ENCODE measurements at regions not wholly inside any gene's neighbourhood (a gene's known extent, or its start where the extent isn't known, plus 50 kb on each side); places are given as distances from the start of the nearest gene placed in this dataset.

DNA sequence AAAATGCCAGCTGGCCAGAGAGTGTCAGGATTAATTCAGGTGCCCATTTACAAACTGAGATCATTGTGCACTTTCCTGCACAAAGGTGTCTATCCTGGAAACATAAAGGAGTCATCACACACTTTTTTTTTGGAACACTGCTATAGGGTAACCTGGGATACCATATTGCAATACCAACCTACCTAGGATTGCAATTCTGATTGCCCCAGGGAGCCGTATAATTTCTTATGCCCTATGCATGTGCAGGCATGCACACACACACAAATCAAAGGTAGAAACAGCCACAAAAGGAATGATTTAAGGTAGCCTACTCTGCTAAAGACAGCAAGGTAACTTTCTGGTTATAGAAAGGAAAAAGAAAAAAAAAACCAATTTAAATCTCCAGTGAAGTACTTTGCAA lies 285.3 kb upstream of the KITLG start:
- no peak for TF ChIP-seq GATA2 (IDR thresholded peaks at IDR 0.05; ENCODE audit: low read depth, low read length)
- no peak for TF ChIP-seq GATA3 (IDR thresholded peaks at IDR 0.05; ENCODE audit: low read depth, low read length)

DNA sequence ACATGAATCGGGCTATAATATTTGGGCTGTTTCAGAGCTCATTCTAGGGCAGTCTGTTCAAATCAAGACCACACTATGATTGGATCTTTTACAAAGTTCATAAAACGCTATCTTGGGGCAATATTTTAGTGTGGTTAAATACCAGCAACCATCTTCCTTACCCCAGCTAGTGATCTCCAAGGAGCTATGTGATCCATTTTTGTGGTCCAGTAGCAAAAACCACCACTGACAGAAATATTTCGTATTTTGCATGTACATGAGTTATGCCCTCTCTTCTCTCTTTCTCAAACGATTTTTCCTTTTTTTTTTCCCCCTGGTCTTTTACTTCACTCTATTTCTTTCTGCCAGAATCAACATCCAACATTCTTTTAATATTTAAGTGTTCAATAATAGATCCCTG lies 280.6 kb upstream of the KITLG start:
- no peak for TF ChIP-seq GATA2 (IDR thresholded peaks at IDR 0.05; ENCODE audit: low read depth, low read length)
- TF ChIP-seq GATA3 (IDR thresholded peaks at IDR 0.05; ENCODE audit: low read depth, low read length), result no peak

DNA sequence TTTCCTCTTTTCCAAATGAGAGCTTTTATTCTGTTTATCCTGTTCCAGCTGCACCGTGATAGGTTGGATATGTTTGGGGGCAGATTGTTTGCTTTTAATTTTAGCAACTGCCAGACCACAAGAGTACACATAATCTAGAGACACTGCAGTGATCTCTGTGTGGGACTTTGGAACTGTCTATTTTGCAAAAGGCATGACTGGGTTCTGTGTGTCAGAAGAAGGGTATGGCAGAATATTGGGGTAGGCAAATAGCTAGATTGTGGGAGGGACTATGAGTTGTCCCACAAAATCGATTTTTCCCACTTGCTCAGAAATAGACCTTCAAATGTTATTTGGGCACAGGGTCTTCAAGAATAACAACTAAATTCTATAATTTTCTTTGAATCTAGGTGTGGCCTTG lies 275.9 kb upstream of the KITLG start:
- TF ChIP-seq GATA2 (IDR thresholded peaks at IDR 0.05; ENCODE audit: low read depth, low read length) (no peak), GATA3 (IDR thresholded peaks at IDR 0.05; ENCODE audit: low read depth, low read length) (no peak)

DNA sequence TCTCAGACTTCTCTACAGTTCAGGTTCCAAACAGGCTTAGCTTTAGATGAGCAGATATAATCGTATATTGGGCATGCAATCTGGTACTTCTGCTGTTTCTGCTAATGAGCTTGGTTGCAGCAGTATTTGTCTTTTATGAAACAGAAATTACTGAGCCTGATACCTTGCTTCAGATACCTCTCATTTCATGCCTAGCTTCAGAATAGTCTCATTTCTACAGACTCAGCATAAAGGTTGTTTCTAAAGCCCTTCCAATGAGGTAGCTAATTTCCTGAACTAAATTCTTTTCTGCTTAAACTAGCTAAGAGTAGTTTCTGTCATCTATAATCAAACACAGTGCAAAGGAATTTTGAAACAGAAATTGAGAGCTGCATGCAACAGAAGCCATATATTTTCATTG lies 275.0 kb upstream of the KITLG start:
- no peak for TF ChIP-seq GATA3 (IDR thresholded peaks at IDR 0.05; ENCODE audit: low read depth, low read length)
- no peak for TF ChIP-seq GATA2 (IDR thresholded peaks at IDR 0.05; ENCODE audit: low read depth, low read length)

DNA sequence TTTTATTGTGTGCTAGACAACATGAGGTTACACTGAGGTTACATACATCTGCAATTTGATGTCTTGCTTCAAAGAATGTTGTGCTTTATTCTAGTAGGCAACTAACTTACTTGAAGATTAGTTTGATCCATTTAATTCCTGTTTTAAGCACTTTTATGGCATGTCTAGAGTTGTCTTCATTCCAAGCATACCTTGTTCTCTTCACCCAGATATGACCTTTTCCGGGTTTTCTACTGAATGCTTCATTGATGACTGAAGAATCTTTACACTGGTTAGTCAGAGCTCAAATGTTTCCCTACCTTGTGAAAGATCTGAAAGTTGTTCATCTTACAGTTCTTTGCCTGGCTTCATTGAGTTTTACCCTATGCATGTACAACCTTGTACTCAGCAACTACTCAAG lies 274.0 kb upstream of the KITLG start:
- no peak for TF ChIP-seq GATA2 (IDR thresholded peaks at IDR 0.05; ENCODE audit: low read depth, low read length)
- TF ChIP-seq GATA3 (IDR thresholded peaks at IDR 0.05; ENCODE audit: low read depth, low read length), result no peak

DNA sequence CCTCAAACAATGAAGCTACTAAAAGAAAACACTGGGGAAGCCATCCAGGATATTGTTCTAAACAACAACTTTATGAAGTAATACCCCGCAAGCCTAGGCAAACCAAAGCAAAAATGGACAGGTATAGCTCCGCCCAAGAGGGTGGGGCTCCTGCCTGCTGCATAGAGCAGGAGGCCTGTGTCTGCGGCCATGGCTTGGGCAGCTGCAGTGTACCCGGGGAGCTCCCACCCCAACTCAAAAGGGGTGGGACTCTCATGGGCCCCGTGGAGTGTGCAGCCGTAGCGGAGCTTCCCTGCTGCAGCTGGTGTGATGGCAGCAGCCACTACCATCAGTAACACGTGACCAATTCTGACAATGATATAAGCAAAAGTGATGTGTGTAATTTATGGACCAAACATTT lies 264.2 kb upstream of the KITLG start:
- no peak for TF ChIP-seq GATA3 (IDR thresholded peaks at IDR 0.05; ENCODE audit: low read depth, low read length)
- no peak for TF ChIP-seq GATA2 (IDR thresholded peaks at IDR 0.05; ENCODE audit: low read depth, low read length)

DNA sequence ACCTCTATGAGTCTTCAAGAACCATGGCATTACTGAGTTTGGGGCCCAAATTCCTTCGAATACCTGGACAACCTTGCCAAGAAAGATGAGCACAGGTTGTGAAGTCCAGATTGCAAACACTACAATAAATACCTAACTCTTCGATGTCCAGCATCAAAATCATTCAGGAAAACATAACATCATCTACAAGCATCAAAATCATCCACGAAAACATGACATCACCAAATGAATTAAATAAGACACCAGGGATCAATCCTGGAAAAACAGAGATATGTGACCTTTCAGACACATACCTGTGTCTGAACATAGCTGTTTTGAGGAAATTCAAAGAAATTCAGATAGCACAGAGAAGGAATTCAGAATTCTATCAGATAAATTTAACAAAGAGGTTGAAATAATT lies 262.0 kb upstream of the KITLG start:
- TF ChIP-seq GATA3 (IDR thresholded peaks at IDR 0.05; ENCODE audit: low read depth, low read length), result no peak
- TF ChIP-seq GATA2 (IDR thresholded peaks at IDR 0.05; ENCODE audit: low read depth, low read length), result no peak

DNA sequence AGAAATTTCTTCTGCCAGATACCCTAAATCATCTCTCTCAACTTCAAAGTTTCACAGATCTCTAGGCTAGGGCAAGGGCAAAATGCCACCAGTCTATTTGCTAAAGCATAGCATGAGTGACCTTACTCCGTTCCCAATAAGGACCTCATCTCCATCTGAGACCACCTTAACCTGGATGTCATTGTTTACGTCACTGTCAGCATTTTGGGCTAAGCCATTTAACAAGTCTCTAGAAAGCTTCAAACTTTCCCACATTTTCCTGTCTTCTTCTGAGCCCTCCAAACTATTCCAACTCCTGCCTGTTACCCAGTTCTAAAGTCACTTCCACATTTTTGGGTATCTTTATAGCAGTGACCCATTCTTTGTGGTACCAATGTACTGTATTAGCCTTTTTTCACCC lies 259.2 kb upstream of the KITLG start:
- no peak for TF ChIP-seq GATA3 (IDR thresholded peaks at IDR 0.05; ENCODE audit: low read depth, low read length)
- no peak for TF ChIP-seq GATA2 (IDR thresholded peaks at IDR 0.05; ENCODE audit: low read depth, low read length)

DNA sequence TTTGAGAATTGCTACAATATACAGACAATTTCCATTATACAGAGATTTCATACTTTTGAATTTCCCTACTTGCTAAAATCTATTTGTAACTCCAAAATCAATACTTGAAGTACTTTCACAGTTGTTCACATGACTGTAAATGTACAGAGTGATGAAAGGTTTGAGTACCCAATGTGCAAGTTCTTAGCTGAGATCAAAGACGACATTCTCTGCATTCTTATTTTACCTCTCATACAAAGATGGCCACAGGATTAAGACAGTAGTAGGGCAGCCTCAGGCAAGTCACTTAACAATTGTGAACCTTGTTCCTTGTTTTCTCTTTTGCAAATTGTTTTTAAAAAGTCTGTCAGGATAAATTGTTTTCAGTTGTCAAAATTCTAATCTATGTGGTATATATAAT lies 255.9 kb upstream of the KITLG start:
- no peak for TF ChIP-seq GATA2 (IDR thresholded peaks at IDR 0.05; ENCODE audit: low read depth, low read length)
- TF ChIP-seq GATA3 (IDR thresholded peaks at IDR 0.05; ENCODE audit: low read depth, low read length), result no peak

DNA sequence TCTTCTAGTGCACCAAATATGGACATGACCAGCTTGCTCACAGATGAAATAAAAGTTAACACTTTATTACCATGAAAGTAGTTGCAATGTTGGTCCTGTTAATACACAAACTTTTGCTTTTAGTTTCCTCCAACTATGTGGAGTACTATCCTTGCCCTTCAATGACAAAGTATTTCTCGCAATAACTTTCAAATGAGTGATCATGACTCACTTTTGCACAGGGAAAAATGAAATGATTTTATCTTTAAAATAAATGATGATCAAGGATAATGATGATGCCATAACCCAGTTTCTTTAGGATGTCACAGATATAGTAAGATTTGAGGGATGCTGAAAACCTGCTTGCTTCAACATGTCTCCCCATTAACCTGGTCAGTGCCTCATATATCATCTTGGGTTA lies 254.0 kb upstream of the KITLG start:
- no peak for TF ChIP-seq GATA2 (IDR thresholded peaks at IDR 0.05; ENCODE audit: low read depth, low read length)
- no peak for TF ChIP-seq GATA3 (IDR thresholded peaks at IDR 0.05; ENCODE audit: low read depth, low read length)

DNA sequence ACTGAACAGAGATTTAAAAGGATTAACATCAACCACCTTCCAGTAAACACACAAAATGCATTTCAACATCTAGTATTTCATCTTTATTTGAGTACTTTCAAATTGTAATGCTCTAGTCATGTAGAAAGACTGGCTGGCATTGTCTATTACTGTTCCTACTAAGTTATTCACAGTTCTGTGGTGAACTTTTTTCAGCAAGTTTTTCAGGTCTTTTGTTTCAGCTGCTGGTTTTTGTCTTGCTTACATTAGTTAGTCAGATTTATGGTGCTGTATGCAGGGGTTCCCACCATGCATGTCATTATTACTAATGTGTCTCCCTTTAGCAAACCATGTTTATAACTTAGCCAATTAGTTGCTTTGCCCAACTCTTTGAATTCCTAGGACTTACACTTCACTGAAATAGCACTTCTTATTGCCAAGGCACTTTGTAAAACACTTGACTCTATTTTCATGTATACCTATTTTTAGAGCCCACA lies 253.4 kb upstream of the KITLG start:
- TF ChIP-seq GATA3 (IDR thresholded peaks at IDR 0.05; ENCODE audit: low read depth, low read length) (no peak), GATA2 (IDR thresholded peaks at IDR 0.05; ENCODE audit: low read depth, low read length) (no peak)

DNA sequence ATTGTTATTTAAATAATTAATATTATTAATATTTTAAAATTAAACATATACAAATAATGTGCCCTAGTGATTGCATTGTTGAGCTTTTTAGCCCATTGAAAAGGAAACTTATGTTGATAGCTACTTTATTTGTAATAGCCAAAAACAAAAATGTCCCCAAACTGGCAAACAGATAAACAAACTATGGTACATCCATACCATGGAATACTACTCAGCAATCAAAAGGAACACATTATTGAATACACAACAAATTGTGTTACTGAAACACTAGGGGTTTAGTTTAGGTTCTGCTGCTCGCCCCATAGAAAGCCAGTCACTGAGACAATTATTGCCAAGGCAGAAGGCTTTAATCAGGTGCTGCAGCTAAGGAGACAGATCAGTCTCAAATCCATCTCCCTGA lies 239.7 kb upstream of the KITLG start:
- TF ChIP-seq GATA2 (IDR thresholded peaks at IDR 0.05; ENCODE audit: low read depth, low read length) (no peak), GATA3 (IDR thresholded peaks at IDR 0.05; ENCODE audit: low read depth, low read length) (no peak)

DNA sequence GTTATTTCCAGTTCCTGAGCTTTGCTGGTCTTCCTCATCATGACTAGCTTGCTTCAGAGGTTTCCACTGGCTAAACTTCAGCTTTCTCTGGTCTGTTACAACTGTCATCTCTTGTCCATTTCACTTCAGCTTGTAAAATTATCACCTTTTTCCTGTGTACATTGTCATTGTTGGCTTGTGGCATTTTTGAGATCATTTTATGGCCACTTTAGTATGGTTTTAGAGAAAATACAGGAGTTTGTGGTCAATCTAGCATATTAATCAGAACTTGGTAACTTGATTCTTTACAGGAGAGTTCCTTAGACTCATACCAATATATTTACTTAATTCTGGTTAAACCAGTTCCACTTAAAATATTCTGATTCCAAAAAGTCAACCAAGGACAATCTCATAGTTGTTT lies 235.9 kb upstream of the KITLG start:
- TF ChIP-seq GATA2 (IDR thresholded peaks at IDR 0.05; ENCODE audit: low read depth, low read length), result no peak
- TF ChIP-seq GATA3 (IDR thresholded peaks at IDR 0.05; ENCODE audit: low read depth, low read length), result no peak

DNA sequence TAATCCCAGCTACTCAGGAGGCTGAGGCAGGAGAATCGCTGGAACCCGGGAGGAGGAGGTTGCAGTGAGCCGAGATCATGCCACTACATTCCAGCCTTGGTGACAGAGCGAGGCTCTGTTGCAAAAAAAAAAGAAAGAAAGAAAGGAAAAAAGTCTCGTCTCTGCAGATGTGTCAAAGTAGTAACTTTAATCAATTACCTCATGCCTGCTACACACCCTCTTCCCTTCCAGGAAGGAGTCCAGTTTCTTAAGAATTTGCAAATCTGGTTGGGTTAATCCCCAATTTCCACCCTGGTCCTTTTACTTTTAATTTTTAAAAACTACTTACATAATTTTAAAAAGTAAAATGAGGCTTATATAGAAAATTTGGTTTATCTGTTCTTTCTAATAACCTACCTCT lies 234.5 kb upstream of the KITLG start:
- TF ChIP-seq GATA3 (IDR thresholded peaks at IDR 0.05; ENCODE audit: low read depth, low read length), result no peak
- TF ChIP-seq GATA2 (IDR thresholded peaks at IDR 0.05; ENCODE audit: low read depth, low read length), result no peak

DNA sequence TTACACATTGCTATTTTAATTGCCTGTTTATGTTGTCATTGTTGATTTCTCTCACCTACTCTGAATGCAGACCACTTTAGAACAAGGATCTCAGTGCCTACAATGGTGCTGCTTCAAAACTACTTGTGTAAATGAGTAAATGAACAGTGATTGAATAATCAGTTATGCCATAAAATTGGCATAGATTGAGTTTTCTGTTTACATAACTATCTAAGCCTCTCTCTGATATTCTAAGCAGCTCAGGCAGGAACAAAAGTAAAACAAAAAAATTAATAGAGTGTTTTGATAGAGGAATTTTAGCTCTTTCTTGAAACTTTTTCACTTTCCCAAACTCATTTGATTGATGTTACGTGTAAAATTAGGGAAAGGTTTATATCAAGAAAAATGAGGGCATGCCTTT lies 232.3 kb upstream of the KITLG start:
- TF ChIP-seq GATA3 (IDR thresholded peaks at IDR 0.05; ENCODE audit: low read depth, low read length) (no peak), GATA2 (IDR thresholded peaks at IDR 0.05; ENCODE audit: low read depth, low read length) (no peak)

DNA sequence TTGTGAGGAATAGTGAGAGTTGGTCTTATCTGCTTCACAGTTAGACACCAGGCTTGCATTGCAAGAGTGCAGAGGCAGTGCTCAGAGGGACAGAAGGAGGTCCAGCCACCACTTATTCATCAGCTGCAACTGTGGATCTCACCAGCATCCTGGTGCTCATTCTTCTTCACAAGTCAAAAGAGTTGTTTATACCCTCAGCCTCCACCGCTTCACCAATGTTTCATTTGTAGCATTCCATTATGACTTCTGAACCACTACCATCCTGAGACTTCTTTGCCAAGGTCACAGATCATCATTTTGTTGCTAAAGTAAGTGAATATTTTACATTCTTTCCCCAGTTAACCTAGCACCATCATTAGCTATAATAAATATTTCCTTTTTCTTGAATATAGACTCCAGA lies 230.5 kb upstream of the KITLG start:
- TF ChIP-seq GATA3 (IDR thresholded peaks at IDR 0.05; ENCODE audit: low read depth, low read length) (no peak), GATA2 (IDR thresholded peaks at IDR 0.05; ENCODE audit: low read depth, low read length) (no peak)
